Prostate gland (tissue), 2 donors: ENCODE measurements at regions not wholly inside any gene's neighbourhood (a gene's known extent, or its start where the extent isn't known, plus 50 kb on each side); places are given as distances from the start of the nearest gene placed in this dataset.

Source experiments
- DNase-seq: peaks from one replicate; pipeline ENCODE4 v3.0.0-alpha.2; 2019; ENCODE audit warnings: low spot score
- H3K27ac ChIP-seq, 2 donors: fragments of 200-600 bp; sonication (generic); 2 replicates each; pipeline ENCODE4 v1.5.1; 2017 to 2019
- H3K27me3 ChIP-seq: fragments of 200-600 bp; sonication (generic); replicated peaks from 2 replicates; pipeline ENCODE4 v1.5.1; 2019; ENCODE audit not compliant: insufficient read depth
- H3K36me3 ChIP-seq, 2 donors: fragments of 200-600 bp; sonication (generic); 1 replicate in 1 of 2; 2 replicates in 1 of 2; pipeline versions ENCODE4 v1.5.1 to v1.8.1; 2017 to 2019
- H3K4me1 ChIP-seq: fragments of 200-600 bp; sonication (generic); replicated peaks from 2 replicates; pipeline ENCODE4 v1.5.1; 2019
- H3K4me3 ChIP-seq, 2 donors: fragments of 200-600 bp; sonication (generic); 2 replicates each; pipeline ENCODE4 v1.5.1; 2017 to 2019
- H3K9me3 ChIP-seq: fragments of 200-600 bp; sonication (generic); 2 replicates; pipeline ENCODE4 v1.5.1; 2017
- POLR2A ChIP-seq: fragments of 450-650 bp; IDR thresholded peaks from one replicate; pipeline ENCODE4 v1.6.1; 2016; ENCODE audit warnings: antibody characterized with exemption, mild to moderate bottlenecking
- POLR2AphosphoS5 ChIP-seq: sonication (generic); formaldehyde crosslinking; IDR thresholded peaks from one replicate; pipeline ENCODE4 v1.6.1; 2017; ENCODE audit warnings: antibody characterized with exemption
- WGBS: methylation state at CpG from one replicate; pipeline ENCODE4 v1.1.5; 2018; 5-methylcytosine and 5-hydroxymethylcytosine counted together
- intact Hi-C: fragments of 100-400 bp; cut with DNase I; formaldehyde crosslinking; loops from one replicate; pipeline ENCODE4 v1.14.2; 2022
- TF ChIP-seq, protein P1 (sequence below), 4 experiments: fragments of 200-600 bp in 2 of 4; fragments of 450-650 bp in 2 of 4; sonication (generic) in 2 of 4; IDR thresholded peaks; 1 replicate in 3 of 4; 2 replicates in 1 of 4; pipeline ENCODE4 v1.5.1; 2016 to 2019; ENCODE audit warnings: antibody characterized with exemption in 4 of 4, mild to moderate bottlenecking in 2 of 4, moderate library complexity in 2 of 4

DNA sequence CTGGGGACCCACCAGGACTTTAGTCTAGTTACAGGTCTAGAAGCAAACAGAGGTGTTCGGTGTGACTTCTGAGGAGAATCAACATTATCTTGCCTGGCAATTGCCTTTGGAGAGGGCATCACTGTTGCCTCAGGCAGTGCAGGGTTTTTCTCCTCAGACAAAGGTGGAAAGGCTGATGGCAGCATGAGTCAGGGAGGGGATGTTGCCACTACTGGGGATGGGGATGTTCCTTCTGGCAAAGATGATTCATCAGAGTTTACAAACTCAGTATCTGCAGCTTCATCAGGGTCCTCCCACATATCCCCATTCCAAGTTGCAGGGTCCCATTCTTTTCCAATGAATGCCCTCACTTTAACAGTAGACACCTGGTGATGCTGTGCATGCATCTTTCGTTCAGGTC is 91.3 kb upstream of the GALNTL6 start:
- no peaks in the 10 kb centered on the region for H3K36me3 ChIP-seq
- 86% methylated on average over 2 of the region's 2 CpGs for WGBS
- intact Hi-C loops: no loop called here
- TF ChIP-seq POLR2AphosphoS5 (no peak), POLR2A (no peak)
- TF ChIP-seq, protein P1, sequence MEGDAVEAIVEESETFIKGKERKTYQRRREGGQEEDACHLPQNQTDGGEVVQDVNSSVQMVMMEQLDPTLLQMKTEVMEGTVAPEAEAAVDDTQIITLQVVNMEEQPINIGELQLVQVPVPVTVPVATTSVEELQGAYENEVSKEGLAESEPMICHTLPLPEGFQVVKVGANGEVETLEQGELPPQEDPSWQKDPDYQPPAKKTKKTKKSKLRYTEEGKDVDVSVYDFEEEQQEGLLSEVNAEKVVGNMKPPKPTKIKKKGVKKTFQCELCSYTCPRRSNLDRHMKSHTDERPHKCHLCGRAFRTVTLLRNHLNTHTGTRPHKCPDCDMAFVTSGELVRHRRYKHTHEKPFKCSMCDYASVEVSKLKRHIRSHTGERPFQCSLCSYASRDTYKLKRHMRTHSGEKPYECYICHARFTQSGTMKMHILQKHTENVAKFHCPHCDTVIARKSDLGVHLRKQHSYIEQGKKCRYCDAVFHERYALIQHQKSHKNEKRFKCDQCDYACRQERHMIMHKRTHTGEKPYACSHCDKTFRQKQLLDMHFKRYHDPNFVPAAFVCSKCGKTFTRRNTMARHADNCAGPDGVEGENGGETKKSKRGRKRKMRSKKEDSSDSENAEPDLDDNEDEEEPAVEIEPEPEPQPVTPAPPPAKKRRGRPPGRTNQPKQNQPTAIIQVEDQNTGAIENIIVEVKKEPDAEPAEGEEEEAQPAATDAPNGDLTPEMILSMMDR (IDR thresholded peaks at IDR 0.05): no peak
- DNase-seq: no peak
- H3K4me3 ChIP-seq: no peak overlapping the region
- no peaks in the 10 kb centered on the region for H3K9me3 ChIP-seq
- H3K4me1 ChIP-seq: no peaks in the 10 kb centered on the region
- no peaks in the 10 kb centered on the region for H3K27me3 ChIP-seq
- no peak overlapping the region for H3K27ac ChIP-seq

- intact Hi-C loops: no loop called here
- Histone ChIP-seq H3K27ac (no peak overlapping the region), H3K4me1 (no peaks in the 10 kb centered on the region), H3K27me3 (no peaks in the 10 kb centered on the region), H3K4me3 (no peak overlapping the region), H3K36me3 (no peaks in the 10 kb centered on the region), H3K9me3 (no peaks in the 10 kb centered on the region)
- no peak for DNase-seq
- TF ChIP-seq, protein P1 (IDR thresholded peaks at IDR 0.05): no peak
- no peak for TF ChIP-seq POLR2AphosphoS5
- TF ChIP-seq POLR2A: no peak
- 83% methylated on average over 2 of the region's 2 CpGs for WGBS
Measured at GRCh38 chr4:171719691-171720090, 93.5 kb upstream of the GALNTL6 start.

- no peaks in the 10 kb centered on the region for H3K36me3 ChIP-seq
- no peak overlapping the region for H3K27ac ChIP-seq
- no peak overlapping the region for H3K4me3 ChIP-seq
- H3K9me3 ChIP-seq: no peaks in the 10 kb centered on the region
- DNase-seq: no peak
- intact Hi-C loops: no loop called here
- 88% methylated on average over 2 of the region's 2 CpGs for WGBS
- H3K4me1 ChIP-seq: no peaks in the 10 kb centered on the region
- H3K27me3 ChIP-seq: no peaks in the 10 kb centered on the region
- TF ChIP-seq POLR2A: no peak
- no peak for TF ChIP-seq POLR2AphosphoS5
- TF ChIP-seq, protein P1 (IDR thresholded peaks at IDR 0.05): no peak
Measured at GRCh38 chr4:171718665-171719064, 94.5 kb upstream of the GALNTL6 start.

DNA sequence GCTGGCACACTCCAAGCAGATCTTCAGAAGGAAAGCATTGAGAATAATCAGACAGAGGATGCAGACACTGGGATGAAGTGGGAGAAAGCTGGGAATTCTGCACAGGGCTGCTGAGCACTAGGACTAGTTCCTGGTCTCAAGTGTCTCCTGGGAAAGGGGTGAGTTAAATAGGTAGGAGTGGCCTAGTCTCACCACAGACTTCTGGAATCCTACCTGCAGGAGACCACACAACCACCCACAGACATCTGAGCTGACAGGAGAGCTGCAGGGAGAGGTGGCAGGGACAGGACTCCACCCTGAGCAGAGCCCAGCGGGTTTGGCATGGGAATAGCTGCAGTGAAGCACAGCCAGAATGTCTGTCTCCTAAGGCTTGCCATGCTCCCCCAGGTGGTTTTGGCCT is 95.1 kb upstream of the GALNTL6 start:
- H3K4me1 ChIP-seq: no peaks in the 10 kb centered on the region
- 78% methylated on average over 1 of the region's 1 CpG for WGBS
- H3K4me3 ChIP-seq: no peak overlapping the region
- intact Hi-C loops: no loop called here
- DNase-seq: no peak
- H3K9me3 ChIP-seq: no peaks in the 10 kb centered on the region
- H3K36me3 ChIP-seq: no peaks in the 10 kb centered on the region
- H3K27ac ChIP-seq: no peak overlapping the region
- no peaks in the 10 kb centered on the region for H3K27me3 ChIP-seq
- TF ChIP-seq, protein P1 (IDR thresholded peaks at IDR 0.05): no peak
- TF ChIP-seq POLR2A: no peak
- TF ChIP-seq POLR2AphosphoS5: no peak

GRCh38 chr4:171717231-171717741 is 95.9 kb upstream of the GALNTL6 start:
- Histone ChIP-seq H3K4me1 (no peaks in the 10 kb centered on the region), H3K4me3 (no peak overlapping the region), H3K27ac (no peak overlapping the region), H3K36me3 (no peaks in the 10 kb centered on the region), H3K9me3 (no peaks in the 10 kb centered on the region), H3K27me3 (no peaks in the 10 kb centered on the region)
- intact Hi-C loops: no loop called here
- TF ChIP-seq, protein P1 (IDR thresholded peaks at IDR 0.05): no peak
- TF ChIP-seq POLR2A (no peak), POLR2AphosphoS5 (no peak)
- DNase-seq: no peak
